22Rv1 (cell line): ENCODE measurements at regions not wholly inside any gene's neighbourhood (a gene's known extent, or its start where the extent isn't known, plus 50 kb on each side); places are given as distances from the start of the nearest gene placed in this dataset.

Source experiments
- ZFX ChIP-seq: fragments of 450-650 bp; IDR thresholded peaks from 2 replicates; pipeline ENCODE4 v1.6.1; 2017; ENCODE audit warnings: antibody characterized with exemption, borderline replicate concordance
- TF ChIP-seq, protein P1 (sequence below): fragments of 450-650 bp; IDR thresholded peaks from 2 replicates; pipeline ENCODE4 v1.5.1; 2017; ENCODE audit warnings: mild to moderate bottlenecking

GRCh38 chr5:74476819-74477453 lies 163.6 kb downstream of the ENC1 start:
- TF ChIP-seq, protein P1, sequence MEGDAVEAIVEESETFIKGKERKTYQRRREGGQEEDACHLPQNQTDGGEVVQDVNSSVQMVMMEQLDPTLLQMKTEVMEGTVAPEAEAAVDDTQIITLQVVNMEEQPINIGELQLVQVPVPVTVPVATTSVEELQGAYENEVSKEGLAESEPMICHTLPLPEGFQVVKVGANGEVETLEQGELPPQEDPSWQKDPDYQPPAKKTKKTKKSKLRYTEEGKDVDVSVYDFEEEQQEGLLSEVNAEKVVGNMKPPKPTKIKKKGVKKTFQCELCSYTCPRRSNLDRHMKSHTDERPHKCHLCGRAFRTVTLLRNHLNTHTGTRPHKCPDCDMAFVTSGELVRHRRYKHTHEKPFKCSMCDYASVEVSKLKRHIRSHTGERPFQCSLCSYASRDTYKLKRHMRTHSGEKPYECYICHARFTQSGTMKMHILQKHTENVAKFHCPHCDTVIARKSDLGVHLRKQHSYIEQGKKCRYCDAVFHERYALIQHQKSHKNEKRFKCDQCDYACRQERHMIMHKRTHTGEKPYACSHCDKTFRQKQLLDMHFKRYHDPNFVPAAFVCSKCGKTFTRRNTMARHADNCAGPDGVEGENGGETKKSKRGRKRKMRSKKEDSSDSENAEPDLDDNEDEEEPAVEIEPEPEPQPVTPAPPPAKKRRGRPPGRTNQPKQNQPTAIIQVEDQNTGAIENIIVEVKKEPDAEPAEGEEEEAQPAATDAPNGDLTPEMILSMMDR: no peak
- no peak for TF ChIP-seq ZFX
